ENCODE measurements at regions not wholly inside any gene's neighbourhood (a gene's known extent, or its start where the extent isn't known, plus 50 kb on each side); places are given as distances from the start of the nearest gene placed in this dataset.

DNA sequence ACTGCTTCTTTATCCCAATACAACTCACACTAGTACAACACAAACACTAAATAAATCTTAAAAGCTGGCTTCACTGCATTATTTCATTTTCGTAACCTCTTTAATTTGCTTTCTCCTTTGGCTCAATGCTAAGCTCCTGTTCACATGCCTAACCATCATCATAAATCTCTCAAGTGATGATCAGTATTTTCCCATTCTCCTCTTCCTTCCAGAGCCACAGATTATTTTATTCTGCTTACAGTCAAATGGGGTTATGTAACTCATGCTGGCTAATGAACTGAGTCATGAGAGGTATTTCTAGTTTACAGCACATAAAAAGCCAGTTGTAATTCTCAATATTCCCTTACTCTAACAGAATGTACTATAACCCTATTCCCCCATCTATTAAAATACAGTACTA is 350.4 kb upstream of the ZC3H15 start:
- Histone ChIP-seq H3K4me3 (no peak overlapping the region), H3K27ac (no peak overlapping the region), H3K9me3 (no peaks in the 10 kb centered on the region), H3K36me3 (no peaks in the 10 kb centered on the region), H3K4me1 (no peaks in the 10 kb centered on the region), H3K27me3 (no peaks in the 10 kb centered on the region)
- TF ChIP-seq POLR2AphosphoS5 (IDR thresholded peaks at IDR 0.05; ENCODE audit: insufficient read depth in 1 of 2, low read depth in 1 of 2) (no peak), POLR2A (IDR thresholded peaks at IDR 0.05) (no peak)
- TF ChIP-seq, protein P1, sequence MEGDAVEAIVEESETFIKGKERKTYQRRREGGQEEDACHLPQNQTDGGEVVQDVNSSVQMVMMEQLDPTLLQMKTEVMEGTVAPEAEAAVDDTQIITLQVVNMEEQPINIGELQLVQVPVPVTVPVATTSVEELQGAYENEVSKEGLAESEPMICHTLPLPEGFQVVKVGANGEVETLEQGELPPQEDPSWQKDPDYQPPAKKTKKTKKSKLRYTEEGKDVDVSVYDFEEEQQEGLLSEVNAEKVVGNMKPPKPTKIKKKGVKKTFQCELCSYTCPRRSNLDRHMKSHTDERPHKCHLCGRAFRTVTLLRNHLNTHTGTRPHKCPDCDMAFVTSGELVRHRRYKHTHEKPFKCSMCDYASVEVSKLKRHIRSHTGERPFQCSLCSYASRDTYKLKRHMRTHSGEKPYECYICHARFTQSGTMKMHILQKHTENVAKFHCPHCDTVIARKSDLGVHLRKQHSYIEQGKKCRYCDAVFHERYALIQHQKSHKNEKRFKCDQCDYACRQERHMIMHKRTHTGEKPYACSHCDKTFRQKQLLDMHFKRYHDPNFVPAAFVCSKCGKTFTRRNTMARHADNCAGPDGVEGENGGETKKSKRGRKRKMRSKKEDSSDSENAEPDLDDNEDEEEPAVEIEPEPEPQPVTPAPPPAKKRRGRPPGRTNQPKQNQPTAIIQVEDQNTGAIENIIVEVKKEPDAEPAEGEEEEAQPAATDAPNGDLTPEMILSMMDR (IDR thresholded peaks at IDR 0.05), result no peak
- intact Hi-C loops (cut with DNase I), result no loop called here
- DNase-seq (ENCODE audit: extremely low spot score in 2 of 2), result no peak

DNA sequence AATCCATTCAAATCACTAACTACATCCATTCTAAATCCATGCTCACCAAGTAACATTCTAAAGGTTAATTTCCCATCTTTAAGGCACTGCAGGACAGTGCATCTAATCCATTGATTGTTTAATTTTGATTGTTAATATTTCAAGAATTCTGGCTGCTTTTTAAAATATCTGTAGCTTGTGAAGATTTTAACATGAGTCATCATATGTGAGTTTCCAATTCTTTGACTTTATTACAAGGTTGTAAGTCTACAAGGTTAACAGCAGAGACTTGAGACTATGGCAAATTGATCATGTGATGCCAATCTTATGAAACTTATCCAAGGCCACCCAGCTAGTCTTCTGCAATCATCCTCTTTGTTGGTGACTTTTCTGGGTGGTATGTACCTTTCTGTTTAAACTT is 349.2 kb upstream of the ZC3H15 start:
- Histone ChIP-seq H3K36me3 (no peaks in the 10 kb centered on the region), H3K27ac (no peak overlapping the region), H3K9me3 (no peaks in the 10 kb centered on the region), H3K27me3 (no peaks in the 10 kb centered on the region), H3K4me1 (no peaks in the 10 kb centered on the region), H3K4me3 (no peak overlapping the region)
- no peak for TF ChIP-seq POLR2AphosphoS5 (IDR thresholded peaks at IDR 0.05; ENCODE audit: insufficient read depth in 1 of 2, low read depth in 1 of 2)
- TF ChIP-seq, protein P1 (IDR thresholded peaks at IDR 0.05), result no peak
- TF ChIP-seq POLR2A (IDR thresholded peaks at IDR 0.05), result no peak
- intact Hi-C loops (cut with DNase I), result no loop called here
- DNase-seq (ENCODE audit: extremely low spot score in 2 of 2), result no peak

DNA sequence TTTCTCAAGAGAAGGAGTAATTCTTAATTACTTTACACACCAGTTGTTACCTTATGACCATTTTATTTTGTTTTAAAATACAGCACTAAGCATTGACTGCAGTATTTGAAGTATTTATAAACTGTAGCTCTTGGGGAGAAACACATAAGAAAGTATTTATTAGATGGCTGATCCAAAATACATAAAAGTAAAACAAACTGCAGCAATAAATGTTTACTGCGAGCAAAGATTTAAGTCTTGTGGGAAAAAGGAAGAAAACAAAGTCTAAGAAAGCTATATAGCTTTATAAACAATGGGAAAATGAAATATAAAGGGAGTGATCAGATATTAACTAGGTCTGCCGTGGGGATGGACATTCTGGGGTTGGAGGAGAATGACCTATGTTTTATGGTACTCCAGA is 347.2 kb upstream of the ZC3H15 start:
- Histone ChIP-seq H3K9me3 (no peaks in the 10 kb centered on the region), H3K4me3 (no peak overlapping the region), H3K27ac (no peak overlapping the region), H3K4me1 (no peaks in the 10 kb centered on the region), H3K27me3 (no peaks in the 10 kb centered on the region), H3K36me3 (no peaks in the 10 kb centered on the region)
- DNase-seq (ENCODE audit: extremely low spot score in 2 of 2), result no peak
- intact Hi-C loops (cut with DNase I), result no loop called here
- TF ChIP-seq POLR2AphosphoS5 (IDR thresholded peaks at IDR 0.05; ENCODE audit: insufficient read depth in 1 of 2, low read depth in 1 of 2) (no peak), POLR2A (IDR thresholded peaks at IDR 0.05) (no peak)
- TF ChIP-seq, protein P1 (IDR thresholded peaks at IDR 0.05), result no peak

DNA sequence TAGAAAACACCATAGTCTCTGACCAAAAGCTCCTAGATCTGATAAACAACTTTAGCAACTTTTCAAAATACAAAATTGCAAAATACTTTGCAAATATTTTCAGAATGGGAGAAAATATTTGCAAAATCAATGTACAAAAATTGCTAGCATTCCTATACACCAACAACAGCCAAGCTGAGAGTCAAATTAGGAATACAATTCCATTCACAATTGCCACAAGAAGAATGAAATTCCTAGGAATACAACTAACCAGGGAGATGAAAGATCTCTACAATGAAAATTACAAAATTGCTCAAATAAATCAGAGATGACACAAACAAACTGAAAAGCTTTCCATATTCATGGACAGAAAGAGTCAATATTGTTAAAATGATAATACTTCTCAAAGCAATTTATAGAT is 327.0 kb upstream of the ZC3H15 start:
- Histone ChIP-seq H3K4me1 (no peaks in the 10 kb centered on the region), H3K27ac (no peak overlapping the region), H3K36me3 (no peaks in the 10 kb centered on the region), H3K27me3 (no peaks in the 10 kb centered on the region), H3K4me3 (no peak overlapping the region), H3K9me3 (no peaks in the 10 kb centered on the region)
- no peak for DNase-seq (ENCODE audit: extremely low spot score in 2 of 2)
- TF ChIP-seq POLR2A (IDR thresholded peaks at IDR 0.05) (no peak), POLR2AphosphoS5 (IDR thresholded peaks at IDR 0.05; ENCODE audit: insufficient read depth in 1 of 2, low read depth in 1 of 2) (no peak)
- TF ChIP-seq, protein P1 (IDR thresholded peaks at IDR 0.05), result no peak
- intact Hi-C loops (cut with DNase I), result no loop called here

DNA sequence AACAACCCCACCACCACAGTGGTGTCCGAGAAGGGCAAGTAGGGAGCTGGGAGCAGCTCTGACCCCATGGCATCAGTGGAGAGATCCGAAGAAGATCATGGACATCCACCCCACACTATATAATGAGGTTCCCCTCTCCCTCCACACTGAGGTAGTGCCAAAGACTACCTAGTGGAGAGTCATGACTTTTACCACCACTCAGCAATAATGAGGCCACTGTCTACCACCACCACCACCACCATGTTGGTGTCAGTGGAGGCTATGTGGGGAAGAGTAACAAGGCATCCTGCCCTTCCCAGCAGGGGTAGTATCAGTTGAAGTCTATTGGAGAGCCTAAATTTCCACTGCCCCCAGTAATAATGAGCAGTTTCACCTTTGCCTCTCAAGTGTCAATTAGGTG is 321.7 kb upstream of the ZC3H15 start:
- Histone ChIP-seq H3K9me3 (no peaks in the 10 kb centered on the region), H3K27ac (no peak overlapping the region), H3K4me1 (no peaks in the 10 kb centered on the region), H3K4me3 (no peak overlapping the region), H3K36me3 (no peaks in the 10 kb centered on the region), H3K27me3 (no peaks in the 10 kb centered on the region)
- DNase-seq (ENCODE audit: extremely low spot score in 2 of 2), result no peak
- TF ChIP-seq POLR2A (IDR thresholded peaks at IDR 0.05) (no peak), POLR2AphosphoS5 (IDR thresholded peaks at IDR 0.05; ENCODE audit: insufficient read depth in 1 of 2, low read depth in 1 of 2) (no peak)
- TF ChIP-seq, protein P1 (IDR thresholded peaks at IDR 0.05), result no peak
- intact Hi-C loops (cut with DNase I), result no loop called here

Measured in vagina (tissue), 2 donors.